Activated CD4-positive, alpha-beta T cell treated with anti-CD3 and anti-CD28 coated beads for 1 hour (primary cell): ENCODE measurements at regions not wholly inside any gene's neighbourhood (a gene's known extent, or its start where the extent isn't known, plus 50 kb on each side); places are given as distances from the start of the nearest gene placed in this dataset.

Source experiments
- DNase-seq: peaks from one replicate; pipeline ENCODE4 v3.0.0-alpha.2; 2020

DNA sequence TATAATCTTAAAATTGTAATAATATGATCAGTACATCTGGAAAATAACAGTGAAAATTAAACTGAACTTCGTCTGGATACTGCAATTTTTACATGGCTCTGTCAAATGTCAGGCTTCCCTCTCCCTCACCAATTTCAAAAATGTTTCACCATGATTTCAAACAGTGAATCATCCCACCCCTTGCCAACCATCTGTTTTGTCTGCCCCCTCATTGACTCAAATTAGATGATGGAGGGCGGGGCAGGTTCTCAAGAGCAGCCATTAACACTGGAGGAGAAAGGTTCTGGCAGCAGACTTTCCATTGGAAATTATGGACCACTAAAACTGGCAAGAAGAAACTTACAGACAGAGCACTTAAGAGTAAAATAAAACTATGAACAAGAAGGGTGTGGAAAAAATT is 1195.7 kb upstream of the ZEB2 start:
- no peak for DNase-seq

GRCh38 chr2:145710303-145710702 is 1190.4 kb upstream of the ZEB2 start:
- no peak for DNase-seq

DNA sequence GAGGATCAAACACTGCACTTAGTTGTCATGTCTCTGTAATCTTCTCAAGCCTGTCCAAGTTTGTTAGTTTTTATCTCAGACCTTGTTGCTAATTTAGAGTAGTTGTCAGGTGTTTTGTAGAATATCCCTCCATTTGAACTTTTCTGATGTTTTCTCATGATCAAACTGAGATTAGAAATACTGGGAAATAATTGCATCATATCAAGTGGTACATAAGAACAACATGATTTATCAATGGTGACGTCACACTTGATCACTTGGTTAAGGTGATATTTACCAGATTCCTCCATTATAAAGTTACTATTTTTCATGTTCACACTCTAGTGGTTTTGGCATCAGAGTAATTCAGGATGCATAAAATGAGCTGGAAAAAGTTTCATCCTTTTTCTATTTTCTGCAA is 1182.4 kb upstream of the ZEB2 start:
- no peak for DNase-seq

DNA sequence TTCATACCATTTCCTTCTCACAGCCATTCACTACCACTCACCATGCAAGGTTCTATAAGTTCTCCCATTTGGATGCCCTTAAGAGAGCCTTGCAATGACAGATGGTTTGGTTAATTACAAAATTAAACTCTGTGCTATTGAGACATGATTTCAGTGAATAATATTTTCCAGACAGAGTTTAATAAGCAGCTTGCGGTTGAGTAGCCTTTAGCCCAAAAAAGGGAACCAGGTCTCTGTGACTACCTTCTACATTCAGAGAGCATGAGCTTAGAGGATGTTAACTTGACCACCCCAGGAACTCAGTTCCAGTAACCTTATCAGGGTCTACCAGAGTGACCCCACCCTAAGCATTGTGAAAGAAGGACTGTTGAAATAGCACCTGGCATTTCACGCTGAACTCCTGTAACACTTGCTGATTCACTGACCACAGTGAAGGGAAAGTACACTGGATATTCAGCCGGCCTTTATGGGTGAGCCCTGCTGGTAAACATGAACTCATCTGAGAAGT is 1173.1 kb upstream of the ZEB2 start:
- DNase-seq: no peak

DNA sequence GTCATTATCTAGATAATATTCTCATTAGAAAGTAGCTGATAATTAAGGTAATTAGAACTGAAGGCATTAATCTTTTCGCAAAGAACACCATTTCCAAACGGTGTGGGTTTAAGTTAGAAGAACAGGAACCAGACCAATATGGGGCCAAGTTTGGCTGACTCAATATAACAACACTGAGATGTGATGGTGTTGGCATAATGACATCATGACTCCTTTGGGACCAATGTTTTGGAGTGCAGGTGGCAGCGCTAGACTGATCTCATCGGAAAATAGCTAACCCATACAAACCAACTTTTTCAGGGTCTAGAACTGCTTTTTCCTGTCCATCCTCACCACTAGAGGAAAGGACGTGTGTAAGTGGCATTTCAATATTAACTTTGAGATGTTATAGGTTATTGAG is 1171.7 kb upstream of the ZEB2 start:
- DNase-seq: no peak

GRCh38 chr2:145690183-145690778 is 1170.4 kb upstream of the ZEB2 start:
- no peak for DNase-seq

- no peak for DNase-seq
Observed at GRCh38 chr2:145689277-145689676, 1169.4 kb upstream of the ZEB2 start.

- no peak for DNase-seq
Observed at GRCh38 chr2:145688156-145688555, 1168.2 kb upstream of the ZEB2 start.

GRCh38 chr2:145687442-145688134 is 1167.7 kb upstream of the ZEB2 start:
- no peak for DNase-seq

DNA sequence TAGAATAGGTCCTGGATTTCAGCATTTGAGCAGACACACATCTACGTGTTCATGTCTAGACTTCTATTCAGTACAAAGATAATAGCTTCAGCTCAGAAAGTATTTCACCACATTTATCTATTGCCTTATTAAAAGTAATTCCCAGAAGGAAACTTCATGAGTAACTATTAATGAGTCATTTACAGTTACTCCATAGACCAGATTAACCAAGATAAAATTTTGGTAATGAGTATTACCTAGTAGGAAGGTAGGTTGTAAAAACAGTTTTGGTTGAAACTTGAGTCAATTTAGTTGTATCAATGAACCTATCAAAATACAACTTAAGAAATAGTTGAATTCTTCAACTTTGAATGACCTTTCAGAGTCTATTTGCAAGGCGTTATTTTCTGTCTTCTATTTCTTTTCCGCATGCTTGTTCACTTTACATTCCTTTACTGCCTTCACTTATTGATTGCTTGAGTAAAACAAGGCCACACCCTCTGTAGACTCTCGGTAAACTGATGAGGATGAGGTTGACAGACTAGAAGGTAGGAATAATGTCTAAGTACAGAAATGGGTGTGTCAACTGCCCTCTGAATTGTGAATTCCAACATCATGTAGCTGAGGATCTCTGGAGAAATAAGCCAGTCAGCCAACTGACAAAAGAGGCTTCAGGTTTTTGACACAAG is 1165.6 kb upstream of the ZEB2 start:
- DNase-seq: no peak

DNA sequence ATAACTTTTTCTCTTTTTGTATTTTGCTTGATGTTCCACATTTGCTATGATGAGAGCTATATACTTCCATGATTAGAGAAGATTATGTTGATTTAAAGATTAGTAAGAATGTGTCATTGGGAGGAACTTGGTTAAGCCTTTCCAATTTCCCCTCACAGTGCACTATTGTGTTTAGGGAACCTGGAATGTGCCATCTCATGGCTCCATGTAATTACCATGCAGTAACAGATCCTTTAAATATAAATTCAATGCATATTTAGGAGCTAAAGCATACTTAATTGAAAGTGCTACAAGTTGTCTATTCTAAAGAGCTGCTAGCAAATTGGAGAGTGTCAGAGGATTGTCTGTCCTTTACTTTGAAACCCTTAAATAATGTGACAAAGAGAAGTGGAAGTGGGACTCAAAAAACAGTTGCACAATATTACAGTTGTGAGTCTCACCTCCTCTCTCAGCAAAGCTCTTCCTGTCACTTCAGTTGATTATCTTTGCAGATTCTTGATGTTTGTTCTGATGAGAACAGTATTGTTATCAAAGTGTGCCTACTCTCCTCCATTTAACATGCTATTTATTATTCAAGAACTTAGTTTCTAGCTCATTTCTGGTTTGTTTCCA is 1162.7 kb upstream of the ZEB2 start:
- no peak for DNase-seq

- DNase-seq: no peak
Observed at GRCh38 chr2:145680276-145680675, 1160.4 kb upstream of the ZEB2 start.

DNA sequence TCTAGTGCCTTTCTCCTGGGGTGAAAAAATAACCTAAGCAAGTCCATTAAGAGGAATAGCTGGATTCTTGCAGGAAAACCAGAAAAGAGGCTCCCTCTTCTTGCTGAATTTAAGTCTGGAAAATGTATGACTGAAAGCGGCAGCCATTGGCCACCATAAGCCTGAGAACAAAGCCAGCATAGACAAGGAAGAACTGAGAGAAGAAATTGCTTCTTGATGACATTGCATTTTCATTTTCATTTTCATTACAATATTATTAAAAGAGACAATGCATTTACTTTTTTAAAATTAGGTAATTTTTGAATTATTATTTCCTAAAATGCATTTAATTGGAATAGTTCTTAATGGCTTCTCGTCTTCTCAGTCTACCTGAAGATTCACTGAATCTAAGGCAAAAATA is 1157.5 kb upstream of the ZEB2 start:
- no peak for DNase-seq

DNA sequence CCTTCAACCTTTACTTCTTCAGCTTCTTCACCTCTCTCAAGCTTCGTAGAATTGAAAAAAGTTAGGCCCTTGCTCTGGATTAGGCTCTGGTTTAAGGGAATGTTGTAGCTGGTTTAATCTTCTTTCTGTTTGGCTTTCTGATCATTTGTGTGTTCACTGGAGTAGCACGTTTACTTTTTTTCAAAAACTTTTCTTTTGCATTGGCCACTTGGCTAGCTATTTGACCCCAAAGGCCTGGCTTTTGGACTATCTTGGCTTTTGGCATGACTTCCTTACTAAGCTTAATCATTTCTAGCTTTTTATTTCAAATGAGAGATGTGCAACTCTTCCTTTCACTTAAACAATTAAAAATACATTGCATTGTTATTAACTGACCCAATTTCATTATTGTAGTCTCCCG is 1154.8 kb upstream of the ZEB2 start:
- DNase-seq: no peak

GRCh38 chr2:145669301-145669700 is 1149.4 kb upstream of the ZEB2 start:
- DNase-seq: no peak

- DNase-seq: no peak
Observed at GRCh38 chr2:145666552-145666951, 1146.6 kb upstream of the ZEB2 start.

GRCh38 chr2:145657265-145657664 is 1137.3 kb upstream of the ZEB2 start:
- no peak for DNase-seq

- DNase-seq: no peak
Observed at GRCh38 chr2:145655165-145655765, 1135.3 kb upstream of the ZEB2 start.

GRCh38 chr2:145654746-145655145 is 1134.8 kb upstream of the ZEB2 start:
- no peak for DNase-seq

DNA sequence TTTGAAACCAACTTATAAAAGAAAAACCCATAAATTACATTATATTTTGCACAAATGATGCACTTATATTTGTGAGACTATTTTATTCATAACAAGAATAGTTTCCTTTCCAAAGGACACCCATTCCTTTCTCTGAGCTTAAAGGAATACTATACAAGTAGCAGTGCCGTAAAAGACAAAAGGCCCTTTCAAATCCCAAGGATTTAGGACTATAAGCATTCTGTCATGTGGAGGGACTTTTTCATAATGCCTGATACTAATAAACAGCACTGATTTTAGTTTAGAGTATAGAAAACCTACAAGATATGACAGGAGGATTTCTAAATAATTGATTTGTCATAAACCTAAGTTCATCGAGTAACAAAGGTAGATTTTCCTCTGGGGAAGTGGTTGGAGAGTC is 1134.2 kb upstream of the ZEB2 start:
- DNase-seq: no peak

DNA sequence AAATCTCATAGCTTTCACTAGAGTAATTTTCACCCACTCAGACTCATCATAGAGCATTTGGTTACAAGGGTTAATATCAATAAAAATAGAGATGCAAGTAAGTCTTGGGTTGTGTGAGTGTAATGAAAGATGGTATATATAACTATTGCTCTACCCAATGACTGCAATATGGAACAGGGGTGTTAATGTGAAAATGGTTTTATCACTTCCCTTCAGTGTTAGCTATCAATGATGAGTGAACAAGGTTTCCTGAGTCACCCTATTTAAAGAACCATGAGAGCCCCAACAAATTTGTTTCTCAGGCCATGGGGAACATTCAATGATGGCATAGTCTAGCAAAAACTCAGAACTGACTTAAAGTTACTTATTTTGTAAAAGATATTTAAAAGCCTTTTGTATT is 1133.6 kb upstream of the ZEB2 start:
- no peak for DNase-seq

- DNase-seq: no peak
Observed at GRCh38 chr2:145652571-145653545, 1132.9 kb upstream of the ZEB2 start.
